HG02943 (cell line): ENCODE measurements at regions not wholly inside any gene's neighbourhood (a gene's known extent, or its start where the extent isn't known, plus 50 kb on each side); places are given as distances from the start of the nearest gene placed in this dataset.

Experiments used
- ATAC-seq: cut with Tn5 transposase; IDR thresholded peaks from one replicate; pipeline ENCODE4 v1.9.1; 2021; ENCODE audit warnings: mild to moderate bottlenecking, low read depth, moderate library complexity; ENCODE audit not compliant: unreplicated experiment

DNA sequence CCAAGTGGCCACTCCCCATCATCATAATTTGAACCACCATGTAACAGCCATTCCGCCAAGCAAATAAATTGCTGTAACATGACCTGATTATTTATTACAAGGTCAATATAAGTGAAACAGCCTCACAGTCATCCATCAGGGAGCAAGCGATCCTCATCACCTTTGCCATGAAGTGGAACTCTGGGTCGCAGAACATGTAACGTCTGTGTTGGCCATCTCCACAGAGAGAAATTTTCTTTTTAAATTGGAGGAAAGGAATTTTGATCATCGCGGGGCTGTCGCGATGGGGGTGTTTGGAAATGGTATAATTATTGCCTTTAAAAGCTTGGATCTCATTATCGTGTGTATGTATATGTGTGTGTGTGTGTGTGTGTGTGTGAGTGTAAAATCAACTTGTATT is 90.2 kb downstream of the SHOX start:
- ATAC-seq, result no peak

DNA sequence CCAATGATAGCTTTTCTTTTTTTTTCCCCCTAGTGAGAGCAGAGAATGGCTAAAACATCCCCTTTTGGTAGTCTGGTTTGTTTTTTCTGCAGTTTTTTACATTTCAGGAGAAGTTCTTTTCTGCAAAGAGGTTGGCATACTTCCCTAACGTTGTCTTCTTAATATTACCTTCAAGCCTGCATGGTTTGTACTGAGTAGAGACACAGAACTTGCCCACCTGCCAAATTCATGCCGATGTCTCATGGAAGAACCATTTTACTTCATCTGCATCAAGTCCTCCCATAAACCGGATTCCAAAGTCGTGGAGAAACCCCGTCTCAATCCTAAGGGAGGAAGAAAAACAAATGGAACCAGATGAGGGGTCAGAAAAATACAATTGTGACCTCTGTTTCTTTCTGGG is 89.7 kb downstream of the SHOX start:
- no peak for ATAC-seq

DNA sequence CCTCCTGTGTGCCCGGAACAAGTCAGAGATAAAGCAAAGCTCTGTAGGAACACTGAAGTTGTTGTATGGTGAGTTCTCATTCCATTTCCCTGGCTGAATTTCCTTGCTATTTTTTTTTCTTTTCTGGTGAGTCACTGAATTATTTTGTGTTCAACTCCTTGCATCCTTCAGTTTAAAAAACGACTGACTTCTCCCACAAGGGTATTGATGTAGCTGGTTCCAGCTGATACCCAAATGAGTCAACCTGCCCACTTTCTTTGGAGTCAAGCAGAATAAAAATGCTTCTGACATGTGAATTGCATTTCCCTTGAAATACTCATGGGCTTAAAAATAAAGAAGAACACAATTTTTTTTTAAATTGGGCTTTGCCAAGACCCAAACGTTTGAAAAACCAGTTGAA is 85.5 kb downstream of the SHOX start:
- ATAC-seq, result no peak

DNA sequence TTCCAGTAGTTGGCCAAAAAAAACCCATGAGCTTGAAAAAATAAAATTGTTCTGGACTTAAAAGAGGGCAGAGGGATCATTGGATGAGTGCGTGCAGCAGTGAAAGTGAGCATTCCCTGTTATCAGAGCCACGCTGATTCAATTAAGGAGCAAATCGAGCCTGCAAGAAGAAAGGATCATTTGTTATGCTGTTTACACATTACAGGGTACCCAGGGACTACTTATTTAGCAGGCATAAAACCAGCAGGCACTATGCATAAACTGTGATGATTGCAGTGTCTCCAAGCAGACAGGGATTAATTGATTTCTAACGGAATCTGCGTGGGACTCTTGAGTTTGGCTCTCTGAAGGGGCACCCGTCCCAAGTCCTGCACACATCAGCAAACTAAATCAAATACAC is 83.5 kb downstream of the SHOX start:
- ATAC-seq, result no peak
